H9 (cell line): ENCODE measurements at regions not wholly inside any gene's neighbourhood (a gene's known extent, or its start where the extent isn't known, plus 50 kb on each side); places are given as distances from the start of the nearest gene placed in this dataset.

Source experiments
- DNase-seq: peaks from one replicate; pipeline ENCODE4 v3.0.0-alpha.2; 2017
- H2AFZ ChIP-seq: one replicate; pipeline ENCODE4 v1.6.1; 2013; ENCODE audit warnings: mild to moderate bottlenecking, low read length, control low read depth, moderate library complexity
- H2AK5ac ChIP-seq: 2 replicates; pipeline ENCODE4 v1.6.1; 2013; ENCODE audit warnings: low read length, control low read depth, mixed read lengths; ENCODE audit not compliant: insufficient read length
- H2BK120ac ChIP-seq: one replicate; pipeline ENCODE4 v1.6.1; 2013; ENCODE audit warnings: low read depth, mild to moderate bottlenecking, low read length, control low read depth, inconsistent platforms; ENCODE audit not compliant: poor library complexity, severe bottlenecking
- H2BK12ac ChIP-seq: 2 replicates; pipeline ENCODE4 v1.6.1; 2013; ENCODE audit warnings: low read length, control low read depth, mixed read lengths, low read depth; ENCODE audit not compliant: insufficient read length
- H2BK15ac ChIP-seq: 2 replicates; pipeline ENCODE4 v1.6.1; 2013; ENCODE audit warnings: low read depth, low read length, control low read depth
- H2BK20ac ChIP-seq: one replicate; pipeline ENCODE4 v1.6.1; 2013; ENCODE audit warnings: low read depth, mild to moderate bottlenecking, low read length, control low read depth, inconsistent platforms; ENCODE audit not compliant: poor library complexity, severe bottlenecking
- H2BK5ac ChIP-seq: 2 replicates; pipeline ENCODE4 v1.6.1; 2013; ENCODE audit warnings: low read length, control low read depth, mixed read lengths; ENCODE audit not compliant: insufficient read length
- H3K14ac ChIP-seq: 2 replicates; pipeline ENCODE4 v1.6.1; 2013; ENCODE audit warnings: low read length, control low read depth; ENCODE audit not compliant: insufficient read depth
- H3K18ac ChIP-seq: 2 replicates; pipeline ENCODE4 v1.6.1; 2013; ENCODE audit warnings: low read depth, mild to moderate bottlenecking, mixed read lengths, low read length, control low read depth; ENCODE audit not compliant: insufficient read length
- H3K23ac ChIP-seq: 2 replicates; pipeline ENCODE4 v1.6.1; 2013; ENCODE audit warnings: low read length, control low read depth, mixed read lengths, low read depth; ENCODE audit not compliant: insufficient read length
- H3K23me2 ChIP-seq: 2 replicates; pipeline ENCODE4 v1.6.1; 2013; ENCODE audit warnings: low read depth, mild to moderate bottlenecking, mixed read lengths, low read length, control low read depth; ENCODE audit not compliant: insufficient read length, poor library complexity, severe bottlenecking
- H3K27ac ChIP-seq: 2 replicates; pipeline ENCODE4 v1.5.1; 2013; ENCODE audit warnings: low read length, control low read depth, mixed read lengths, low read depth; ENCODE audit not compliant: insufficient read length
- H3K27me3 ChIP-seq: 2 replicates; pipeline ENCODE4 v1.6.1; 2013; ENCODE audit warnings: low read length, control low read depth, inconsistent platforms; ENCODE audit not compliant: insufficient read depth
- H3K4ac ChIP-seq: 2 replicates; pipeline ENCODE4 v1.6.1; 2013; ENCODE audit warnings: low read depth, mild to moderate bottlenecking, control low read depth, inconsistent platforms, low read length, moderate library complexity
- H3K4me1 ChIP-seq: 2 replicates; pipeline ENCODE4 v1.6.1; 2013; ENCODE audit warnings: low read length, control low read depth, inconsistent platforms; ENCODE audit not compliant: insufficient read depth
- H3K4me2 ChIP-seq: 2 replicates; pipeline ENCODE4 v1.6.1; 2013; ENCODE audit warnings: low read length, control low read depth, mixed read lengths; ENCODE audit not compliant: insufficient read length, insufficient read depth
- H3K56ac ChIP-seq: 2 replicates; pipeline ENCODE4 v1.6.1; 2013; ENCODE audit warnings: low read depth, mild to moderate bottlenecking, mixed read lengths, low read length, control low read depth; ENCODE audit not compliant: insufficient read length
- H3K79me1 ChIP-seq: 2 replicates; pipeline ENCODE4 v1.6.1; 2013; ENCODE audit warnings: low read depth, mild to moderate bottlenecking, moderate library complexity, low read length, control low read depth, inconsistent platforms; ENCODE audit not compliant: insufficient read depth, poor library complexity, severe bottlenecking
- H3K79me2 ChIP-seq: 2 replicates; pipeline ENCODE4 v1.6.1; 2013; ENCODE audit warnings: low read length, control low read depth, inconsistent platforms; ENCODE audit not compliant: insufficient read depth
- H3K9ac ChIP-seq: 2 replicates; pipeline ENCODE4 v1.6.1; 2013; ENCODE audit warnings: low read length, control low read depth, mixed read lengths; ENCODE audit not compliant: insufficient read length; ENCODE audit errors: extremely low read depth
- H3K9me3 ChIP-seq: one replicate; pipeline ENCODE4 v1.6.1; 2013; ENCODE audit warnings: low read depth, low read length, inconsistent platforms; ENCODE audit not compliant: control insufficient read depth
- H3T11ph ChIP-seq: one replicate; pipeline ENCODE4 v1.6.1; 2013; ENCODE audit warnings: mild to moderate bottlenecking, low read length, control low read depth, inconsistent platforms
- H4K20me1 ChIP-seq: one replicate; pipeline ENCODE4 v1.6.1; 2013; ENCODE audit not compliant: control insufficient read depth, insufficient read length, insufficient read depth
- H4K5ac ChIP-seq: 2 replicates; pipeline ENCODE4 v1.6.1; 2013; ENCODE audit warnings: low read depth, mild to moderate bottlenecking, mixed read lengths, low read length, control low read depth; ENCODE audit not compliant: insufficient read length
- H4K8ac ChIP-seq: replicated peaks from 2 replicates; pipeline ENCODE4 v1.6.1; 2013; ENCODE audit warnings: low read length, control low read depth, mixed read lengths, low read depth; ENCODE audit not compliant: insufficient read length
- H4K91ac ChIP-seq: 2 replicates; pipeline ENCODE4 v1.6.1; 2013; ENCODE audit warnings: low read depth, mild to moderate bottlenecking, moderate library complexity, mixed read lengths, low read length, control low read depth; ENCODE audit not compliant: insufficient read length
- H3K27ac Mint-ChIP-seq, 3 experiments: 2 replicates in 2 of 3; 3 replicates in 1 of 3; pipeline ENCODE4 v1.8.0; 2020 to 2021; ENCODE audit warnings: mixed read lengths in 3 of 3, mild to moderate bottlenecking in 1 of 3, moderate library complexity in 1 of 3
- H3K27me3 Mint-ChIP-seq: 2 replicates; pipeline ENCODE4 v1.8.0; 2021; ENCODE audit warnings: low read depth, mild to moderate bottlenecking, moderate library complexity, mixed read lengths
- H3K36me3 Mint-ChIP-seq, 3 experiments: 2 replicates in 2 of 3; 3 replicates in 1 of 3; pipeline ENCODE4 v1.8.0; 2020 to 2021; ENCODE audit warnings: low read depth in 3 of 3, mixed read lengths in 3 of 3; ENCODE audit not compliant: insufficient read depth in 1 of 3
- H3K4me1 Mint-ChIP-seq, 2 experiments: 2 replicates each; pipeline ENCODE4 v1.8.0; 2020; ENCODE audit warnings: mixed read lengths in 2 of 2
- H3K4me3 Mint-ChIP-seq, 2 experiments: 2 replicates in 1 of 2; 3 replicates in 1 of 2; pipeline ENCODE4 v1.8.0; 2020 to 2021; ENCODE audit warnings: mild to moderate bottlenecking in 2 of 2, mixed read lengths in 2 of 2, moderate library complexity in 1 of 2
- H3K9me3 Mint-ChIP-seq, 2 experiments: 2 replicates in 1 of 2; 3 replicates in 1 of 2; pipeline ENCODE4 v1.8.0; 2020; ENCODE audit warnings: mild to moderate bottlenecking in 2 of 2, mixed read lengths in 2 of 2, moderate library complexity in 1 of 2
- CTCF ChIP-seq: fragments of 200-600 bp; sonication (generic); conservative IDR thresholded peaks from 3 replicates; pipeline ENCODE4 v1.8.0; 2021; ENCODE audit warnings: antibody characterized with exemption, mild to moderate bottlenecking

DNA sequence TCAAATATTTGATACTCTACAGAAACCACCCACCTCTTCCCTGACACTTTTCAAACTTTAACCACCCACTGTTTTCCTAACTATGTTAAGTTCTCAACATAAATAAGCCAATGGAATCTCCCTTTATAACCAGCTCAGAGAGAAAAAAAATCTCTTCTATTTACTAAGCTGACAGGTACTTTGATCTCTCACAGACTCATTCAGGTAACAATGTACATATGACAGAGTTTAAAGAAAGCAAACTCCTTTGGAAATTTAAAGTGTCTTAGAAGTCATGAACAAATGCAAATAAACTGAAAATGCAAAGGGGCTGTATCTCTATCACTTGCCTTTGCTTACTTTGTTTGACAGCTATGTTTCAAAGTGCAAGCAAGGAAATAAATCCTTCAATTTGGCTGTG lies 109.3 kb downstream of the KLF12 start:
- Histone ChIP-seq H2BK12ac (no peak overlapping the region), H4K8ac (no peak overlapping the region), H4K20me1 (no peaks in the 10 kb centered on the region), H3K9ac (no peak overlapping the region), H2BK120ac (no peak overlapping the region), H3K23ac (no peak overlapping the region), H4K91ac (no peak overlapping the region), H3K27ac (no peak overlapping the region), H3K56ac (no peak overlapping the region), H3K4me2 (no peak overlapping the region), H3K9me3 (no peaks in the 10 kb centered on the region), H2AK5ac (no peak overlapping the region), H3K14ac (no peak overlapping the region), H2BK15ac (no peak overlapping the region), H3K23me2 (no peaks in the 10 kb centered on the region), H3K18ac (no peak overlapping the region), H3K4me1 (no peaks in the 10 kb centered on the region; the same call in 1 of the 2 replicates), H2AFZ (no peak overlapping the region), H2BK20ac (no peak overlapping the region), H3K79me1 (no peaks in the 10 kb centered on the region), H3K79me2 (no peaks in the 10 kb centered on the region), H4K5ac (no peak overlapping the region), H3T11ph (no peak overlapping the region), H2BK5ac (no peak overlapping the region), H3K4ac (no peak overlapping the region), H3K27me3 (no peaks in the 10 kb centered on the region)
- no peak for DNase-seq
- no peak for TF ChIP-seq CTCF
- Mint-ChIP-seq H3K9me3 (peaks cover 3 to 12% of the 10 kb centered on the region in 2 experiments; a peak in 4 of 5 replicates), H3K4me3 (no peak overlapping the region), H3K27me3 (peaks cover 9% of the 10 kb centered on the region), H3K36me3 (peaks cover 6 to 18% (median 16%) of the 10 kb centered on the region in 3 experiments; a peak in 6 of 7 replicates), H3K4me1 (peaks cover 35 to 45% of the 10 kb centered on the region in 2 experiments), H3K27ac (no peak overlapping the region)
